Effector memory CD8-positive, alpha-beta T cell (primary cell): ENCODE measurements at regions not wholly inside any gene's neighbourhood (a gene's known extent, or its start where the extent isn't known, plus 50 kb on each side); places are given as distances from the start of the nearest gene placed in this dataset.
"Not testable (repeated sequence)": the region's sequence is repeated elsewhere in the genome, so short reads cannot be mapped to it uniquely, and the experiment has no call there.

Experiments used
- ATAC-seq: fragments of 150-1000 bp; cut with Tn5 transposase; replicated peaks from 2 replicates; pipeline ENCODE4 v1.10.0; 2021; ENCODE audit warnings: mild to moderate bottlenecking, moderate library complexity
- DNase-seq, 3 experiments: peaks; one replicate each; pipeline ENCODE4 v3.0.0; 2021
- H3K27ac Mint-ChIP-seq, 2 donors: one replicate each; pipeline ENCODE4 v1.8.0; 2022; ENCODE audit warnings: mild to moderate bottlenecking in 2 of 2, mixed read lengths in 2 of 2, moderate library complexity in 2 of 2
- H3K27me3 Mint-ChIP-seq, 2 donors: one replicate each; pipeline ENCODE4 v1.8.0; 2022; ENCODE audit warnings: mixed read lengths in 2 of 2
- H3K36me3 Mint-ChIP-seq: one replicate; pipeline ENCODE4 v1.8.0; 2022; ENCODE audit warnings: mild to moderate bottlenecking, moderate library complexity, mixed read lengths; ENCODE audit not compliant: insufficient read depth
- H3K4me1 Mint-ChIP-seq, 2 donors: one replicate each; pipeline ENCODE4 v1.8.0; 2022; ENCODE audit warnings: low read depth in 2 of 2, mixed read lengths in 2 of 2
- H3K4me3 Mint-ChIP-seq, 2 donors: one replicate each; pipeline ENCODE4 v1.8.0; 2022; ENCODE audit warnings: mild to moderate bottlenecking in 2 of 2, mixed read lengths in 2 of 2, moderate library complexity in 2 of 2
- H3K9me3 Mint-ChIP-seq, 2 donors: one replicate each; pipeline ENCODE4 v1.8.0; 2022; ENCODE audit warnings: mixed read lengths in 2 of 2

DNA sequence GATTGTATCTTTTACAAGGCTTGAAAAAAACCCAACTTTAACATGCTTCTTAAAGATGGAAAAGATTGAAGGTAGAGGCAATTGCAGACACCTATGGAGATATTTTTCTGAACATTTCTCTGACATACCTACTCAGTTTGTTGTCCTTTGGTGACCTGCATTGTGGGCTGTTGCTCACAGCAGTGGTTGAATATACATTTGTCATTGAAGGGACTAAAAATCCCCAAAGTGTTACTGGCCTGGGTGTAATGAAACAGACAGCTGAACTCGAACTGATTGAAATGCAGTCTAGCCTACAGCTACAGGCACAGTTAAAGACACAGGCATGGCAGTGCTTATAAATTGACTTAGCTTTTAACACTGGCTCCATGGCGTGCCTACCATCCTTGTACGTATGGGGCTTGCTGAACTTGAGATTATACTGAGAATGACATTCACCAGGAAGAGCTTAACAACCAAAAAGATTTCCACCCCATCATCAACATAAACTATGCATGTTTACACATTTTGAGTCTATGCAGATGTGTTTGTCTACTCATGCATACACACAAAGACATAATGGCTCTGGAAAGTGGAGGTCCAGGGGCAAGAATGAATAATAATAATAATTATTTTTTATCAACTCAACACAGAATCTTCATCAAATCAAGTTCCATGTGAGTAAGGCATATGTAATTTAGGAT is 83.2 kb upstream of the NOX3 start:
- H3K27ac Mint-ChIP-seq = no peak overlapping the region
- no peaks in the 10 kb centered on the region for H3K9me3 Mint-ChIP-seq
- DNase-seq = no peak
- H3K36me3 Mint-ChIP-seq = no peaks in the 10 kb centered on the region
- H3K27me3 Mint-ChIP-seq = peaks cover 7 to 19% of the 10 kb centered on the region in 2 donors
- no peak for ATAC-seq
- H3K4me1 Mint-ChIP-seq = no peaks in the 10 kb centered on the region
- H3K4me3 Mint-ChIP-seq = no peak overlapping the region

DNA sequence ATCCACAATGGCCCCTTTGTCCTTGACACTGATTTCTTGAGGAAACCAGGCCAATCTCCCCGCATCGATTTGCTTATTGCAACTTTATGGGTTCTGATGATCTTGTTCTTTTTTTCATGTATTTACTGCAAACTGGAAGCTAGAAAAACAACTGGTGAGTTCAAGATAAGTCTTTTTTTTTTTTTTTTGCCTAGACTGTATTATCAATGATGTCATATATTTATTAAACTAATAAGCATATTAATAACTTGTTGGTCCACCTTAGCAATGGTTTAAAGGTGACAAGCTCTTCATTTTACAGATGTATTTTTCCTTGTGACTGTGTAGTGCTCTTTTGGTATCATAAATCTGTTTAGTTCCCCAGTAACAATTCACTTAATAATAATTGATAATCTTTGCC is 79.0 kb upstream of the NOX3 start:
- no peaks in the 10 kb centered on the region for H3K27me3 Mint-ChIP-seq
- no peak overlapping the region for H3K4me3 Mint-ChIP-seq
- DNase-seq (no peak), ATAC-seq (no peak)
- H3K27ac Mint-ChIP-seq = no peak overlapping the region
- H3K36me3 Mint-ChIP-seq = no peaks in the 10 kb centered on the region
- no peaks in the 10 kb centered on the region for H3K9me3 Mint-ChIP-seq
- H3K4me1 Mint-ChIP-seq = no peaks in the 10 kb centered on the region

DNA sequence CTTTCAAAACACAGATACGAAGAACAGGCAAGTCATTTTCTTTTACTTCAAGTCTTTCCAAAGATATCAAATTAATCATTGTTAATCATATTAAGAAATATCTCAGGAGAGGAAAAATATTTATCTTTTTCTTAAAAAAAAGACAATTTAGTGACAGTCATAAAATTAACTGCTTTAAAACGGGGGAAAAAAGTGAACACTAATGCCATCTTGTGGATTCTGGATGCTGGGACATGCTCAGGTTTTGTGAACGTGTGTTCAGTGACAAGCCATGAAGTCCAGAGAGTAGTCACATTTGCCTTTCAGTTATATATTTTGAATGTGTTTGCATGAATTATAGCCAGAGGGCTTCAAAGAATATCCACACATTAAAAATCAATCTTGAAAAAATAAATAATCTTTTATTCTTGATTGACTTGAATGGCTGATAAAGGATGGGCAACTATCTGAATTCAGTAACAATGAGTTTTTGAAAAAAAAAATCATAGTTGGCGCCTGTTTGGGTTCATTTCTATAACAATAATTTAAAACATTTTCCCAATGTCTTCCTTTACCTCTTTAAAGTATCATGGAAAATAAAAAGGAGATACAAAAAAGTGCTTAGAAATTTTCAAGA is 74.7 kb upstream of the NOX3 start:
- DNase-seq (no peak), ATAC-seq (no peak)
- Mint-ChIP-seq H3K27me3 (no peaks in the 10 kb centered on the region), H3K4me3 (no peak overlapping the region), H3K36me3 (no peaks in the 10 kb centered on the region), H3K9me3 (no peaks in the 10 kb centered on the region), H3K4me1 (no peaks in the 10 kb centered on the region), H3K27ac (no peak overlapping the region)

DNA sequence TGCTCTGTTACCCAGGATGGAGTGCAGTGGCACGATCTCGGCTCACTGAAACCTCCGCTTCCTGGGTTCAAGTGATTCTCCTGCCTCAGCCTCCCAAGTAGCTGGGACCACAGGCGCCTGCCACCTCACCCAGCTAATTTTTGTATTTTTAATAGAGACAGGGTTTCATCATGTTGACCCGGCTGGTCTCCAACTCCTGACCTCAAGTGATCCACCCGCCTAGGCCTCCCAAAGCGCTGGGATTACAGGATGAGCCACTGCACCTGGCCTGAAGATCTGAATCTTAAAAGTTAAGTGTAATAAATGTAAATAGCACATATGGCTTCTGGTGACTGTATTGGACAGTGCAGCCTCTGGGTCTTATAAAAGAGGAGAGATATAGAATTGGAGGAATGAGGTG is 74.2 kb upstream of the NOX3 start:
- not testable (repeated sequence) for ATAC-seq, H3K36me3 Mint-ChIP-seq, H3K27ac Mint-ChIP-seq, DNase-seq, H3K27me3 Mint-ChIP-seq, H3K4me1 Mint-ChIP-seq, H3K4me3 Mint-ChIP-seq, H3K9me3 Mint-ChIP-seq

DNA sequence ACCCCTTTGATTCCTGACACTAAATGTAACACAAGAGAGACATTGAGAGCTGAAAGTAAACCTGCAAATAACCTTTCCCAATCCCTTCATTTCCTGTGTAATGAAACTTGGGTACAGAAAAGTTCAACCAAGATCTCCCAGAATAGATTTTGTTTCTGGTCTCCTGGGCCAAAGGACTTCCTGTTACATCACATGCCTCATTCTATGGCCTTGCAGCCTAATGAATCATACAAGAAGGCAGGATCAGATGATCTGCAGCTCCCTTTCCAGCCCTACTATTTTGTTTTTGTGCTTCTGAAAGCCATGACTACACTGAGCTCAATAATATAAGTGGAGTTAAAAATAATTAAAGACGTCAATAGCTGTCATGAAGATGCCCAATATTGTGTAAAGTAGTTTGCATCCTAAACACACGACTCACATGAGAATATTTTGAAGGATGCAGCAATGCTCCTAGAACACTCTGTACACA is 73.4 kb upstream of the NOX3 start:
- Mint-ChIP-seq H3K27ac (no peak overlapping the region), H3K4me1 (no peaks in the 10 kb centered on the region), H3K27me3 (no peaks in the 10 kb centered on the region), H3K9me3 (no peaks in the 10 kb centered on the region), H3K36me3 (no peaks in the 10 kb centered on the region), H3K4me3 (no peak overlapping the region)
- ATAC-seq = no peak
- DNase-seq = no peak

DNA sequence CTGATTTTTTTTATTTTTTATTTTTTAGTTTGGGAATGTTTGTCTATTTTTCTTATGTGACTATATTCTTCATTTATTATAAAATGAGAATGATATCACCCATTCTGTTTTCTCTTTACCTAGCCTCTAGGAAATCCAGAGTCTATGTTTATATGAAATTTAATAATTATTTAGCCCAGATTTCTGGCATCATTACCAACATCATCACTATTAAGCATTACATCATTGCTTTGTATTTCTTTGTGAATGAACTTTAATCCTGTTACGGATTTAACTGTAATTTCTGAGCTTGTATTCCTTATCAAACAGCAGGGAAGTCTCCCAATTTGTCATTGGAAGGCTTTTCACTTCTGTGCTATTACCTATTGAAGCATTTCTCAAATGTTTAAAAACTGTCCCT is 72.7 kb upstream of the NOX3 start:
- Mint-ChIP-seq H3K36me3 (no peaks in the 10 kb centered on the region), H3K9me3 (no peaks in the 10 kb centered on the region), H3K27me3 (no peaks in the 10 kb centered on the region), H3K4me1 (no peaks in the 10 kb centered on the region), H3K27ac (no peak overlapping the region), H3K4me3 (no peak overlapping the region)
- ATAC-seq (no peak), DNase-seq (no peak)

DNA sequence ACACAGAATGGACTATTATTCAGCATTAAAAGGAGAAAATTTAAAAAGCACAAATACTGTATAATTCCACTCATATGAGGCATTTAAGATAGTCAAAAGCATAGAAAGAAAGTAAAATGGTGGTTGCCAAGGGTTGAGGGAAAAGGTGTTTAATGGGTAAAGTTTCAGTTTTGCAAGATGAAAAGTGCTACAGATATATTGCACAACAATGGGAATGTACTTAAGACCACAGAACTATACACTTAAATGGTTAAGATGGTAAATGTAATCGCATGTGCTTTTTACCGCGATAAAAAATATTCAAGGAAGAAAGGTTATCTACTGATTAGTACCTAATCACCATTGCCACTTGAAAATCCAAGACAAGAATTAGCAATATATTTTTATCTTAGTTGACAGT is 71.8 kb upstream of the NOX3 start:
- no peaks in the 10 kb centered on the region for H3K4me1 Mint-ChIP-seq
- no peaks in the 10 kb centered on the region for H3K27me3 Mint-ChIP-seq
- ATAC-seq (no peak), DNase-seq (no peak)
- H3K9me3 Mint-ChIP-seq = no peaks in the 10 kb centered on the region
- no peaks in the 10 kb centered on the region for H3K36me3 Mint-ChIP-seq
- H3K4me3 Mint-ChIP-seq = no peak overlapping the region
- no peak overlapping the region for H3K27ac Mint-ChIP-seq

DNA sequence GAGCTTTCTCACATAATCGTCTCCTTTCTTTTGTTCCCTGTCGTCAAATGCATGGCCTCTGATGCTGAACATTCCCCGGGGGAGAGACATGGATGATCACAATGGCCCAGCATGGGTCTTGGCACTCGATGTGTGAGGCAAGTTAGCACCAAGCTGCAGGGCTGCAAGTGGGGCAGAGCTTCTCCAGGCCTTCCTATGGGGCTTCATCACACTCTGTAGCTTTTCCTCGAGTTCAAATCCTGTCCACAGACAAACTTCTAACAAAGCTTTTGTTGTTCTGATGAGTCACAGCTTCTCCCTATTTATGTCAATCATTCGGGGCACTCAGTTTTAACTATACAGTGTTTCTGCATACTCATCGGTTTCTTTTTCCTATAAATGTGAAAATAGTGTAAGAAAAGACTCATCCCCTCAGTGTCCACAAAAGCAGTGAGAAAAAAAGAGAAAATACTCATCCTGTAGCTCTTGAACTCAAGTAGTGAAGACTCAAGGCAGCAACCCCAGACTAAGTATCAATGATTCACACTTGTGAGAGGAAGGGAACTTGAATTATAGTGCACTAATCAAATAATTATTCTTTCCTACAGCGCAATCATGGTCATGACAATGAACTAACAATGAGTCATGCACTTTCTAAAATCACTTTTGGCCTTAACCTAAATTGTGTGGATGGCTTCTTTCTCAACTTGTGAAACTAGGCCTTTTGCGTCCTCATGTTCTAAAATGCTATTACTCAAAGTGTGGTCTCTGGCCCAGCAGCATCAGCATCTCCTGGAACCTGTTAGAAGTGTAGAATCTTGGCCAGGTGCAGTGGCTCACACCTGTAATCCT is 68.4 kb upstream of the NOX3 start:
- Mint-ChIP-seq H3K27ac (no peak overlapping the region), H3K4me1 (no peaks in the 10 kb centered on the region), H3K4me3 (no peak overlapping the region)

DNA sequence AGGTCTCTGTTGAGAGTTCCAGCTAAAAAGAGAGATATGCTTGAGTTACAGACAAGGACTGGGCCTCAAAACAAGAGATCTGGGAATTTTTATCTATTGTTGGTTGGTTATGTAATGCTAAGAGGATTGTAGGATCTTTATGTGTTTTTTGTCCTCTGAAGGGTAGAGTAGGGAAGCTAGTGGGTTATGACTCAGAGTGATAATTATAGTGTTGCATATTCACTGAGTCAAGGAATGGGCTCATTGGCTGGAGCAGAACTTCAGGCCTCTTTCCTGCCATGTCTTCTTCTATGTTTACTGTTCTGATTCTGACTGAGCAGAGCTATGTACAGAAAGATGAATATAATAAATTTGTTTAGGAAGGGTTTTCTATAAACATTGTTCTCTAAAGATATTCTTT is 66.1 kb upstream of the NOX3 start:
- DNase-seq (no peak), ATAC-seq (no peak)
- H3K4me1 Mint-ChIP-seq = peaks cover 0 to 2% of the 10 kb centered on the region in 2 donors
- H3K4me3 Mint-ChIP-seq = no peak overlapping the region
- no peaks in the 10 kb centered on the region for H3K9me3 Mint-ChIP-seq
- no peak overlapping the region for H3K27ac Mint-ChIP-seq
- peaks cover 0 to 3% of the 10 kb centered on the region in 2 donors for H3K27me3 Mint-ChIP-seq
- no peaks in the 10 kb centered on the region for H3K36me3 Mint-ChIP-seq

More for the DNA sequence above, 68.4 kb upstream of the NOX3 start:
- no peaks in the 10 kb centered on the region for H3K27me3 Mint-ChIP-seq
- no peaks in the 10 kb centered on the region for H3K36me3 Mint-ChIP-seq
- H3K9me3 Mint-ChIP-seq = no peaks in the 10 kb centered on the region
- ATAC-seq (no peak), DNase-seq (no peak)

DNA sequence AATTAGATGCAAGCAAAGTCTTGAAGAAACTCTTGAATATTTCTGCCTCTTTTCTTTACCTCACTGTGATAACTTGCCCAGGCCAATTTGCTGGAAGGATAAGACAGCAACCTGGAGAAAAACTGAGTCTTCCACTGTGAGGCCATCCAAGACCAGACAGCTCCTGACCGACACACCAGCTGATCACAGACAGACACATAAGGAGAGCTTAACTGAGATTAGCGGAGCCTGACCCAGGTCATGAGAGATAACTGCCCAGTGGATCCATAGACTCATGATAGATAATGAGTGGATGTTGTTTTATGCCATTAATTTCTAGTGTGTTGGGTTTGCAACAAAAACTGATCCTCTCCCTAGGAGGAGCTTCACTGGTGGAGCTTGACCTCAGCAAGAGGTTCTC is 64.4 kb upstream of the NOX3 start:
- no peak for DNase-seq
- ATAC-seq = no peak
- Mint-ChIP-seq H3K4me1 (peaks cover 0 to 2% of the 10 kb centered on the region in 2 donors), H3K4me3 (no peak overlapping the region), H3K36me3 (no peaks in the 10 kb centered on the region), H3K9me3 (no peaks in the 10 kb centered on the region), H3K27ac (no peak overlapping the region), H3K27me3 (peaks cover 0 to 11% of the 10 kb centered on the region in 2 donors)

DNA sequence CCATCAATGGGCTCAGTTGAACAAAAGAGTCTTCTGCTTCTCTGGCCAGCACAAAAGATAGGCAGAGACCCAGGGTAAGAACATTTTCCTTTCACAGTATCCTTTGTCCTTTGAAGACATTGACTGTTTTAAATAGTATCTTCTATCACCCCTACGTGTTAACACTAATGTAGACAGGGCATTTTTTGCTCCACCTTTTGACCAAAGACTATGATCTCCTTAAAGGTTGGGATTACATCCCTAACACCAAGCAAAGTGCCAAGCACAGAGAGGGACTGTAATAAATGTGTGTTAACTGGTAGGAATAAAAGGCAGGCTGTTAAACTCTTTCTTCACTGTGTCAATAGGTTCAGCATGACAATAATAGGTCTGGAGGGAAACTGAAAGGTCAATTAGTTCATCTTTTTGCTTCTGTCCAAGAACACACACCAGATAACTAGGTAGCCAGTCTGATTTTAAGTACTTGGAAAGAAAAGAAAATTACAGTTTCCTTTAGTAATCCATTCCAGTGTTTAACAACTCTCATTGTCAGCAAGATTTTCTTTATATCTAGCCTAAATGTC is 63.6 kb upstream of the NOX3 start:
- Mint-ChIP-seq H3K4me3 (no peak overlapping the region), H3K27me3 (peaks cover 0 to 11% of the 10 kb centered on the region in 2 donors), H3K36me3 (no peaks in the 10 kb centered on the region), H3K27ac (no peak overlapping the region), H3K4me1 (peaks cover 0 to 2% of the 10 kb centered on the region in 2 donors), H3K9me3 (no peaks in the 10 kb centered on the region)
- DNase-seq (no peak), ATAC-seq (no peak)

DNA sequence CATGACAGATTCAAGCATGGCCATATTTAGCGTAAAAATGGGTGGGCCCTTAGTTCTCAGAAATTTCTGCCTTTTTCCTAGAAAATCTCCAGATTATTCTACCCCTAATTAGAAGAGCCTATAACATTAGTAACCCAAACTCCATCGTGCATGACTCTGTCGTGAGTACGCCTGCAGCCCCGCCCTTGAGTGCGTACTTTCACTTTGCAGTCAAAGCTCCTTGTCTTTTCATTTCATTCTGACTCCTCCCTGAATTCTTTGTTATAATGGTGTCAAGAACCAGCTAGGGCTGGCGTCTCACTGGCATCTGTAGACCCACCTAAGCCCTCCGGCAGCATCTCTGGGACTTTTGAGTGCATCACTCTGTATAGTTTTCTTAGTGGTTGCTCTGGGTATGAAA is 61.7 kb upstream of the NOX3 start:
- ATAC-seq = no peak
- peaks cover 0 to 2% of the 10 kb centered on the region in 2 donors for H3K4me1 Mint-ChIP-seq
- no peaks in the 10 kb centered on the region for H3K36me3 Mint-ChIP-seq
- no peaks in the 10 kb centered on the region for H3K9me3 Mint-ChIP-seq
- H3K27ac Mint-ChIP-seq = no peak overlapping the region
- no peak overlapping the region for H3K4me3 Mint-ChIP-seq
- no peak for DNase-seq
- peaks cover 0 to 11% of the 10 kb centered on the region in 2 donors for H3K27me3 Mint-ChIP-seq

DNA sequence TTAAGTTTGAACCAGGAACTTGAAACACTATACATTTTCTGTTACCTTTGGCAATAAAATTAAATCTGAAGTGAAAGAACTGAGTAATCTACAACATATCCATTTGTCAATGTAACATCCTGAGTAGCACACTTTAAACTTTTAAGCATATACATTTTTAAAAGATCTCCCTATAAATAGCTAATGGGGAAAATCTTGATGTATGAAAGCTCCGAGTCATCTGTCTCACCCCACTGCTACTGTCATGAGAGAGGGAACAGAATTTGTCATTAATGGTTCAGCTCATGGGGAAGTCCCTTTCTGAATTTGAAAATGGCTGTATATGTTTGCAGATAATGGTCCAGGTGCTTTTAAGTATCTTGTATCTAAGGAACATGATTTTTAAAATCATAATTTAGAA is 55.2 kb upstream of the NOX3 start:
- Mint-ChIP-seq H3K4me3 (no peak overlapping the region), H3K36me3 (no peaks in the 10 kb centered on the region), H3K9me3 (no peaks in the 10 kb centered on the region), H3K27me3 (peaks cover 0 to 10% of the 10 kb centered on the region in 2 donors), H3K27ac (no peak overlapping the region), H3K4me1 (no peaks in the 10 kb centered on the region)
- no peak for DNase-seq
- ATAC-seq = no peak
